ENCODE measurements at regions not wholly inside any gene's neighbourhood (a gene's known extent, or its start where the extent isn't known, plus 50 kb on each side); places are given as distances from the start of the nearest gene placed in this dataset.

- TF ChIP-seq PKNOX1 (IDR thresholded peaks at IDR 0.05) (no peak), FOXK2 (IDR thresholded peaks at IDR 0.05) (no peak), ZNF384 (IDR thresholded peaks at IDR 0.05) (no peak), FOXM1 (IDR thresholded peaks at IDR 0.05; ENCODE audit: borderline replicate concordance) (no peak), FOXA1 (IDR thresholded peaks at IDR 0.05) (no peak), SUZ12 (IDR thresholded peaks at IDR 0.05) (no peak), BHLHE40 (IDR thresholded peaks at IDR 0.05; ENCODE audit: borderline replicate concordance) (no peak), SP1 (IDR thresholded peaks at IDR 0.05) (no peak), HDGF (IDR thresholded peaks at IDR 0.05; ENCODE audit: borderline replicate concordance) (no peak)
Measured at GRCh38 chr2:177021706-177022343, 190.8 kb upstream of the HNRNPA3 start.

Measured in HEK293T (cell line).